Suppressor macrophage treated with lipopolysaccharide for 4 hours (primary cell): ENCODE measurements at regions not wholly inside any gene's neighbourhood (a gene's known extent, or its start where the extent isn't known, plus 50 kb on each side); places are given as distances from the start of the nearest gene placed in this dataset.

Source experiments
- DNase-seq: peaks from one replicate; pipeline ENCODE4 v3.0.0-alpha.2; 2020

- DNase-seq, result no peak
These were observed 98.4 kb upstream of the LINGO1 start for GRCh38 chr15:77731067-77731466.

GRCh38 chr15:77727635-77728304, 95.1 kb upstream of the LINGO1 start:
- DNase-seq, result no peak

GRCh38 chr15:77724715-77725114, 92.0 kb upstream of the LINGO1 start:
- no peak for DNase-seq

GRCh38 chr15:77723756-77724155, 91.0 kb upstream of the LINGO1 start:
- no peak for DNase-seq

GRCh38 chr15:77722759-77723460, 90.2 kb upstream of the LINGO1 start:
- no peak for DNase-seq

- no peak for DNase-seq
These were observed 89.3 kb upstream of the LINGO1 start for GRCh38 chr15:77721963-77722362.

GRCh38 chr15:77720655-77721054, 87.9 kb upstream of the LINGO1 start:
- no peak for DNase-seq

GRCh38 chr15:77720173-77720572, 87.5 kb upstream of the LINGO1 start:
- no peak for DNase-seq

- DNase-seq, result no peak
These were observed 86.7 kb upstream of the LINGO1 start for GRCh38 chr15:77719450-77719849.

GRCh38 chr15:77717333-77717990, 84.8 kb upstream of the LINGO1 start:
- no peak for DNase-seq

- no peak for DNase-seq
These were observed 84.1 kb upstream of the LINGO1 start for GRCh38 chr15:77716632-77717332.

GRCh38 chr15:77715860-77716259, 83.1 kb upstream of the LINGO1 start:
- no peak for DNase-seq

- no peak for DNase-seq
These were observed 82.3 kb upstream of the LINGO1 start for GRCh38 chr15:77715051-77715450.

GRCh38 chr15:77714555-77714954, 81.8 kb upstream of the LINGO1 start:
- no peak for DNase-seq

GRCh38 chr15:77714023-77714422, 81.3 kb upstream of the LINGO1 start:
- DNase-seq, result no peak

- no peak for DNase-seq
These were observed 80.6 kb upstream of the LINGO1 start for GRCh38 chr15:77713281-77713680.

GRCh38 chr15:77712438-77712837, 79.7 kb upstream of the LINGO1 start:
- DNase-seq, result no peak

GRCh38 chr15:77710637-77711036, 77.9 kb upstream of the LINGO1 start:
- DNase-seq, result no peak

- no peak for DNase-seq
These were observed 77.5 kb upstream of the LINGO1 start for GRCh38 chr15:77710206-77710605.

- DNase-seq, result no peak
These were observed 76.6 kb upstream of the LINGO1 start for GRCh38 chr15:77709135-77709886.

GRCh38 chr15:77706482-77707244, 74.0 kb upstream of the LINGO1 start:
- DNase-seq, result no peak
